HUES6 (cell line): ENCODE measurements at regions not wholly inside any gene's neighbourhood (a gene's known extent, or its start where the extent isn't known, plus 50 kb on each side); places are given as distances from the start of the nearest gene placed in this dataset.
"Not testable (repeated sequence)": the region's sequence is repeated elsewhere in the genome, so short reads cannot be mapped to it uniquely, and the experiment has no call there.

Experiments used
- H3K27ac ChIP-seq: 2 replicates; pipeline ENCODE4 v1.7.0; 2013; ENCODE audit warnings: low read depth, mild to moderate bottlenecking, low read length, inconsistent platforms
- H3K27me3 ChIP-seq: 2 replicates; pipeline ENCODE4 v1.6.1; 2013; ENCODE audit warnings: low read length; ENCODE audit not compliant: control insufficient read depth, insufficient read depth
- H3K36me3 ChIP-seq: 2 replicates; pipeline ENCODE4 v1.6.1; 2013; ENCODE audit warnings: low read length; ENCODE audit not compliant: control insufficient read depth, insufficient read depth
- H3K4me1 ChIP-seq: 2 replicates; pipeline ENCODE4 v1.6.1; 2013; ENCODE audit warnings: low read length; ENCODE audit not compliant: control insufficient read depth, insufficient read depth
- H3K4me3 ChIP-seq: 2 replicates; pipeline ENCODE4 v1.5.1; 2013; ENCODE audit warnings: low read depth, low read length
- H3K9ac ChIP-seq: one replicate; pipeline ENCODE4 v1.6.1; 2013; ENCODE audit warnings: mild to moderate bottlenecking, low read length
- H3K9me3 ChIP-seq: 2 replicates; pipeline ENCODE4 v1.6.1; 2013; ENCODE audit warnings: low read depth, low read length; ENCODE audit not compliant: control insufficient read depth, insufficient read depth

DNA sequence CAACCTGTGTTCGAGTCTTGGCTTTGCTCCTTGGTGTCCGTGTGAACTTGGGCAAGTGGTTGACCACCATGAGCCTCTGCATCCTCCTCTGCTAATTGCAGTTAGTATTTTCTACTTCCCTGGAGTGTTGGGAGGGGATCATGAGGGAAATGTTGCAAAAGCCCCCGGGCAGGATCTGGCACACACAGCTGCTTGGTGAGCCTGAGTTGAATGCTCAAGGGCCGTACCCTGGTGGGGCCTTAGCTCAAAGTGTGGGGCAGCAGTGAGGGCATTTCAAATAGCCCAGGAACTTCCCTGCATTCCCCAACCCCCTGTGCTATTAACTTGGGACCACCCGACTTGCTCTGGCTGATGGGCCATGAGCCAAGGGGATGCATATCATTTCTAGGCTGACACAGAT, 94.9 kb upstream of the SLC6A11 start:
- Histone ChIP-seq H3K9ac (no peak overlapping the region), H3K4me1 (no peaks in the 10 kb centered on the region), H3K9me3 (no peaks in the 10 kb centered on the region), H3K36me3 (no peaks in the 10 kb centered on the region), H3K27me3 (peaks cover 4% of the 10 kb centered on the region; the same call in 1 of the 2 replicates), H3K4me3 (no peak overlapping the region), H3K27ac (no peak overlapping the region)

DNA sequence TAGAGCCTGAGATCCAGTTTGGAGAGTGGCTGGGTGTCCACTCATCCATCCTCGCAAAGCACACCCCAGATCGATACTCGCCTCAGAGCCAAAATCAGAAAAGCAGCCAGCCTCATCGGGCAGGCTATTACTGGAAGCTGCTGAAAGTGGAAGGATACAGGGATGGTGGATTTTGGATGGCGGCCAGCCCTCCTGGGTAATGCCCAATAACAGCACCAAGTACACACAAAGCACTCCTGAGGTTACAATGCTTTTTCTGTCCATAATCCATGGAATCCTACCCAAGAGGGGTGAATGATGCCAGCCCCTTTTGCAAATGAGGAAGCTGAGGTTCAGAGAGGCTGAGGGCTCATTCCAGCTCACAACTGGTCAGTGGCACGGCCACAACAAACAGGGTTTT, 93.1 kb upstream of the SLC6A11 start:
- Histone ChIP-seq H3K9me3 (no peaks in the 10 kb centered on the region), H3K9ac (no peak overlapping the region), H3K27me3 (peaks cover 4% of the 10 kb centered on the region; the same call in 1 of the 2 replicates), H3K36me3 (no peaks in the 10 kb centered on the region), H3K4me1 (no peaks in the 10 kb centered on the region), H3K4me3 (no peak overlapping the region), H3K27ac (no peak overlapping the region)

DNA sequence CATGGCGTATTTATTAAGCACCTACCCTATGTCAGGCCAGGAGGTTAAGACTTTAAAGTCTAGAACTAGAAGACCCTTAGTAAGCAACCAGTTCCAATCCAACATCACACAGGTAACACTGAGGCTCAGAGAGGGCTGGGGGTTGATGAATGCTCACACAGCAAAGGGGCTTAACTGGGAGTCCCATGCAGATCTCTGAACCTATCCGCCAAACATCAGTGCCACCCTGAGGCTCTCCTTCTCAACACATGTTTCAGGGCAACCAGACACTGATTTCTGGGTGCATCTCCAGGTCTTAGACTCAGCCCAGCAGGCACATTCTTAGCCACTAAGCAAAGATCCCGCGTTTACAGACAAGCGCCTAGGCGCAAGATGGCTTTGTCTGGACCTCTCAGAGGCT, 92.0 kb upstream of the SLC6A11 start:
- H3K4me3 ChIP-seq, result no peak overlapping the region
- no peaks in the 10 kb centered on the region for H3K36me3 ChIP-seq
- peaks cover 4% of the 10 kb centered on the region; the same call in 1 of the 2 replicates for H3K27me3 ChIP-seq
- H3K9ac ChIP-seq, result no peak overlapping the region
- no peaks in the 10 kb centered on the region for H3K4me1 ChIP-seq
- no peak overlapping the region for H3K27ac ChIP-seq
- no peaks in the 10 kb centered on the region for H3K9me3 ChIP-seq

DNA sequence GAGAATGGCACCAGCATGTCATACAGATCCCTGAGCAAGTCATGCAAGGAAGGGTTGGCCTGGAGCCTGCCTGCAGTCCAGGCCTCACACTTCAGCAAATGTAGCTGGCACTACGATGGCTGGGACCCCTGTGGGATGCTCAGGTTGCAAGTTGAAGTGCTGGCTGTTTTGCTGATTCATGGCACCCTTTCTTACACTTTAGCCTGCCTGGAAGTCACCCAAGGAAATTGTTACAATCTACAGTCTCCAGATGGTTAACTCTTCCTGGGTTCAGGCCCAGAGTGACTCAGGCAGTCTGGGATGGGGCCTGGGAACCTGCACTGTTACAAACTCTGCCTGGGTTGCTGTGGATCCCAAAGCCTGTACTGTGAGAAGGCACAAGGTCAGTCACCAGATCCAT, 91.0 kb upstream of the SLC6A11 start:
- H3K9ac ChIP-seq, result no peak overlapping the region

DNA sequence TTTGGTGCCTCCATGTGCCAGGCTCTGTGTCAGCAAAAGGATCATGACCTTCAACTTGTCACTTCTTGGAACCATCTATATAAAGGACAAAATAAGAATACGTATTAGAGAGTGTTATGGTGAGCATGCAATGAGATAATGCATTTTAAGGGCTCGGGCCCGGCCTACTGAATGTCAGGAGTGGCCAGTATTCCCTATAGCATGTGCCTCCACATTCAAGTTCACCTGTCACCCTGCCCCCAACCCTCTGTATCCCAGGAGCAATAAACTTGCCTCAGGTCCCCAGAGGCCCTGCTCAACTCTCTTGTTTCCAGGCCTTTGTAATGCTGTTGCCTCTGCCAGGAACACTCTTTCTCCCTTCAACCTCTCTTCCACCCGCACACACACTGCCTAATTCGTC, 90.2 kb upstream of the SLC6A11 start:
- H3K4me3 ChIP-seq, result no peak overlapping the region
- H3K9ac ChIP-seq, result no peak overlapping the region
- H3K36me3 ChIP-seq, result no peaks in the 10 kb centered on the region
- no peak overlapping the region for H3K27ac ChIP-seq
- H3K9me3 ChIP-seq, result no peaks in the 10 kb centered on the region
- H3K27me3 ChIP-seq, result peaks cover 4% of the 10 kb centered on the region; the same call in 1 of the 2 replicates
- H3K4me1 ChIP-seq, result no peaks in the 10 kb centered on the region

More for the DNA sequence above, 91.0 kb upstream of the SLC6A11 start:
- Histone ChIP-seq H3K4me1 (no peaks in the 10 kb centered on the region), H3K36me3 (no peaks in the 10 kb centered on the region), H3K27me3 (peaks cover 4% of the 10 kb centered on the region; the same call in 1 of the 2 replicates), H3K9me3 (no peaks in the 10 kb centered on the region), H3K4me3 (no peak overlapping the region), H3K27ac (no peak overlapping the region)

DNA sequence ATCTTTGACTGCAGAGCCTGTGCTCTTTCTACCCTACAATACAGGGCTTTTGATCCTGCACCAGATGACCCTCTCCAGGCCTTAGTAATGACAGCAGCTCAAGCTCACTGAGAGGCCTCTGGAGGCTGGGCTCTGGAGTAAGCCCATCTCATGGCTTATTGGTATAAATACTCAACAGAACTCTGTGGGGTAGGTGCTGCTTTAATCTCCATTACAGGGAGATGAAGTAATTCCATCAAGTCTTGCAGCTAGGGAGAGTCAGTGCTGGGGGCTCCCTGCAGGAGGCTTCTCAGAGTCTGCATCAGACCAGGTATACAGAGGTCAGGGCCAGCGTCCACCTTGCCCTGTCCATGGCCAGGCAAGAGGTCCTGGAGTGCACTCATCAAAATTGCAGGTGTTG, 89.2 kb upstream of the SLC6A11 start:
- Histone ChIP-seq H3K36me3 (no peaks in the 10 kb centered on the region), H3K4me1 (no peaks in the 10 kb centered on the region), H3K9ac (no peak overlapping the region), H3K4me3 (no peak overlapping the region), H3K9me3 (peaks cover 3% of the 10 kb centered on the region; the same call in 1 of the 2 replicates), H3K27ac (no peak overlapping the region), H3K27me3 (peaks cover 2% of the 10 kb centered on the region; the same call in 1 of the 2 replicates)

DNA sequence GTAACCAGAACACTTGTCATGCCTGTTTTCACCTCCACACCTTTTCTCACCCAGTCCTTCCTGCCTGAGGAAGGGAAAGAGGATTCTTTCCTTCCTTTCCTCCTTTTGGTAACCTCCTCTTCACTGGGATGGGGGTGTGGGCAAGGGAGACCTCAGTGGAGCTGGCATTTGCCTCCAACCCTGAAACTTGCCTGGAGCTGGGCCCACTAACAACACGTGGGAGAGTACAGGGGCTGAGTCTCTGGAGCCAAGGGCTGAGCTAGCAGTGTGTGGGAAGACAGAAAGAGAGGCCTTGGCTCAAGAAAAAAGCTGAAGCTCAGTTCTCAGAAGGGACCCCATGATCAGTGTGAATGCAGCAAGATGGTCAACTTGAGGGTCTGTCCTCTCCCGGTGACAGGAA, 86.6 kb upstream of the SLC6A11 start:
- no peak overlapping the region for H3K4me3 ChIP-seq
- no peaks in the 10 kb centered on the region for H3K4me1 ChIP-seq
- no peaks in the 10 kb centered on the region for H3K36me3 ChIP-seq
- no peak overlapping the region; the same call in 1 of the 2 replicates for H3K27ac ChIP-seq
- H3K27me3 ChIP-seq, result no peaks in the 10 kb centered on the region
- peaks cover 24% of the 10 kb centered on the region for H3K9me3 ChIP-seq
- H3K9ac ChIP-seq, result peak overlapping the region; percentile 27

DNA sequence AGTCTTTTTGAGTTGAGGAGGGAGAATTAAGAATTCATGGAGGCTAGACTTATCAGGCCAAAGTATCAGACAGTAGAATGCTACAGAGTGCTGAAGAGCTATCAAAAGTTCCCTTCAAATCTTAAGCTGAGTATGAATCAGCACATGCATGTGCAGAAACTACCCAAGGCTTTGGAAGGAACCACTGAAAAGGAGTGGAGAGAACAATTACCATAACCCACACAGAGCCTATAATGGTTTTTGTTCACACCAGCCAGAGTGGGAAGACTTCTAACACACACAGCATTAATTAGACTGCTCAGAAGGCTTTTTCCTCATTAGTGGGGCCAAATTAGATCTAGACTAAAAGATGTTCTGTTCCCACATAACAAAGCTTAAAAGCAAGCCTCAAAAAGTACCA, 83.7 kb upstream of the SLC6A11 start:
- peaks cover under 1% of the 10 kb centered on the region for H3K27me3 ChIP-seq
- no peak overlapping the region for H3K4me3 ChIP-seq
- H3K4me1 ChIP-seq, result no peaks in the 10 kb centered on the region
- no peaks in the 10 kb centered on the region for H3K36me3 ChIP-seq
- no peak overlapping the region for H3K9ac ChIP-seq
- H3K27ac ChIP-seq, result no peak overlapping the region
- peaks cover 24% of the 10 kb centered on the region for H3K9me3 ChIP-seq

DNA sequence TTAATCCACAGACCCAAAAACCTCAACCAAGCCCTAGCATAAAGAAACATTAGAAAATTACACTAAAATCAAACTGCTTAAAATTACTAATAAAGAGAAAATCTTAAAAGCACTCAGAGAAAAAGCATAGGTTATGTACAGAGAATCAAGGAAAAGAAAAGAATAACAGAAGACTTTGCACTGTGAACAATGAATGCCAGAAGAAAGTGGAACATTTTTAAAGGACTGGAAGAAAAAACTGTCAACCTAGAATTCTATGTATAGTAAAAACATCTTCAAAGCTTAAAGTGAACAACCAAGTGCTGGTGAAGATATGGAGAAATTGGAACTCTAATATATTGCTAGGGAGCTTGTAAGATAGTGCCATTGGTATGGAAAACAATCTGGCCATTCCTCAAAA, 82.7 kb upstream of the SLC6A11 start:
- Histone ChIP-seq H3K27ac (no peak overlapping the region), H3K4me1 (no peaks in the 10 kb centered on the region), H3K36me3 (no peaks in the 10 kb centered on the region), H3K4me3 (no peak overlapping the region), H3K9me3 (peaks cover 24% of the 10 kb centered on the region), H3K27me3 (peaks cover 10% of the 10 kb centered on the region), H3K9ac (no peak overlapping the region)

DNA sequence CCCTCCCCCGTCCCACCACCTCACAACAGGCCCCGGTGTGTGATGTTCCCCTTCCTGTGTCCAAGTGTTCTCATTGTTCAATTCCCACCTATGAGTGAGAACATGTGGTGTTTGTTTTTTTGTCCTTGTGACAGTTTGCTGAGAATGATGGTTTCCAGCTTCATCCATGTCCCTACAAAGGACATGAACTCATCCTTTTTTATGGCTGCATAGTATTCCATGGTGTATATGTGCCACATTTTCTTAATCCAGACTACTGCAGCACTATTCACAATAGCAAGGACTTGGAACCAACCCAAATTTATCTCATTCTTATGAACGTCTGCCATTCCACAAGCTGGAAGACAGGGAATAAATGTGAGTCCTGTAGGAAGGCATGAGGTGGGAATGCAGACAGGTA, 79.6 kb upstream of the SLC6A11 start:
- H3K9me3 ChIP-seq, result peaks cover 21% of the 10 kb centered on the region
- H3K4me3 ChIP-seq, H3K4me1 ChIP-seq, H3K27ac ChIP-seq, H3K9ac ChIP-seq, H3K36me3 ChIP-seq: not testable (repeated sequence)
- peaks cover 26% of the 10 kb centered on the region for H3K27me3 ChIP-seq

DNA sequence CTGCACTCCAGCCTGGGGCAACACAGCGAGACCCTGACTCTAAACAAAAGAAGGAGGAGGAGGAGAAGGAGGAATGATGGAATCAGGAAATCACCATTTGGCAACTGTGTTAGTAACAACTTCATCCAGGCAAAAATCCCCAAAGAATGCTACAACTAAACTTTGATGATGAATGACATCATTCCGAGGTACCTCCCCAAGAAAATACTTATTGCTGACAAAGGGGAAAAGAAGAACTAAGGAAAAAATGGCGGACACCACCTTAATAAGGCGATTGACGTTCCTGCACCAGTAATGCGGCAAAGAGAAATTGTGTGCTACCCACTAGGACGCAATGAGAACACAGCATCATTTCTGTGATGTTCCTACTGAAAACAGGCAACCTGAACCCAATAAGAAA, 78.2 kb upstream of the SLC6A11 start:
- Histone ChIP-seq H3K27me3 (peaks cover 30% of the 10 kb centered on the region), H3K27ac (no peak overlapping the region), H3K4me3 (no peak overlapping the region), H3K9me3 (peaks cover 13% of the 10 kb centered on the region), H3K36me3 (no peaks in the 10 kb centered on the region), H3K9ac (no peak overlapping the region), H3K4me1 (no peaks in the 10 kb centered on the region)
